ENCODE measurements at regions not wholly inside any gene's neighbourhood (a gene's known extent, or its start where the extent isn't known, plus 50 kb on each side); places are given as distances from the start of the nearest gene placed in this dataset.
"Not testable (repeated sequence)": the region's sequence is repeated elsewhere in the genome, so short reads cannot be mapped to it uniquely, and the experiment has no call there.

- H3K4me3 ChIP-seq (ENCODE audit: low read length) = no peak overlapping the region
- peak; percentile 58 for TF ChIP-seq CTCF (conservative IDR thresholded peaks at IDR 0.05; ENCODE audit: low read depth, low read length)
- no peak for DNase-seq (ENCODE audit: low read depth)
Measured at GRCh38 chr21:23936224-23936623, 1671.1 kb downstream of the MRPL39 start.

GRCh38 chr21:23930565-23930964, 1676.7 kb downstream of the MRPL39 start:
- no peak for DNase-seq (ENCODE audit: low read depth)
- no peak for TF ChIP-seq CTCF (conservative IDR thresholded peaks at IDR 0.05; ENCODE audit: low read depth, low read length)
- no peak overlapping the region for H3K4me3 ChIP-seq (ENCODE audit: low read length)

DNA sequence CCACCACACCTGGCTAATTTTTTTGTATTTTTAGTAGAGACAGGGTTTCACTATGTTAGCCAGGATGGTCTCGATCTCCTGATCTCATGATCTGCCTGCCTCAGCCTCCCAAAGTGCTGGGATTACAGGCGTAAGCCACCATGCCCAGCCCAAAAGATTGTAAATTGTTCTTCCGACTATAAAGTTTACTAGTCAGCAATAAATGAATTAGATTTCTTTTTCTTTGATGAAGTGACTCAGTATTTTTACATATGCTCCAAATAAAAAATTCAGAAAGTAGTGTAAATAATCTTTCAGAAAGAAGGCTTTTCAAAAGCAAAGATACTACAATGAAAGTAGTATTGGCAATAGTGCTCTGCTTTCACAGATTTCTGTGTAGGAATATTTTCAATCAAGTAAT, 1680.9 kb downstream of the MRPL39 start:
- DNase-seq (ENCODE audit: low read depth) = not testable (repeated sequence)

DNA sequence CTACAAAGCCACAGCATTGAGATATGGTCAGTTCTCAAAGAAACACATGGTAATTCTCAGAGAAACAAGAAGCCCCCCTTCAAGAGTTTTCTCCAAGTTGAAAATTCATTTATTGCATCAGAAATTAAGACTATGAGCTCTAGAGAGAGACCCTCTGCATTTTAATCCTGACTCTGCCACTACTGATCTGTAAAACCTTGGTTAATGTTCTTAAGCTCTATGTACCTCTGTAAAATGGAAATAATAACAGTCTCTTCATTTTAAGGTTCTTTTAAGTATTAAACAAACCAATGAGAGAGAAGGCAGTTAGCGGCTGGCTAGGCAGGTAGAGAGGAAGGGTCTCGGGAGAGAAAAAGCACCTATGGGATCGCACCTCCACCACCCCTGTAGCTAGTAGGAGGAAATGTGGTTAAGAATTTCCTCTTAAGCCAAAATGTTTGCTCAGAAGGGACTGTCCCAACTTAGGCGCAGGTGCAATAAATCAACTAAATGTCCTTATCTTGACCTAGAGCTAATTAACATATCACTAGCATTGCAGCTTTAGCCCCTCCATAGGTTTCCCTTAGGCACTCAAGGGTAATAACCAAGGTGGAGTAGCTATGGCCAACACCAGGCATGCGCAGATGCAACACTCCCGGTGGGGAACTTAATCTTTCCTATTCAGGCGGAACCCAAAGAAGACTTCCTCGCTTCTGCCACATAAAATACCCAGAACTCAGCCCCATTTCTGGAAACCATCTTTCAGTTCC, 1685.4 kb downstream of the MRPL39 start:
- no peak for DNase-seq (ENCODE audit: low read depth)
- no peak overlapping the region for H3K4me3 ChIP-seq (ENCODE audit: low read length)

More for the DNA sequence above, 1680.9 kb downstream of the MRPL39 start:
- H3K4me3 ChIP-seq (ENCODE audit: low read length) = not testable (repeated sequence)

GRCh38 chr21:23900727-23901126, 1706.6 kb downstream of the MRPL39 start:
- no peak overlapping the region for H3K4me3 ChIP-seq (ENCODE audit: low read length)
- no peak for TF ChIP-seq CTCF (conservative IDR thresholded peaks at IDR 0.05; ENCODE audit: low read depth, low read length)
- no peak for DNase-seq (ENCODE audit: low read depth)

More for the DNA sequence above, 1685.4 kb downstream of the MRPL39 start:
- no peak for TF ChIP-seq CTCF (conservative IDR thresholded peaks at IDR 0.05; ENCODE audit: low read depth, low read length)

GRCh38 chr21:23899561-23899960, 1707.7 kb downstream of the MRPL39 start:
- no peak for TF ChIP-seq CTCF (conservative IDR thresholded peaks at IDR 0.05; ENCODE audit: low read depth, low read length)
- no peak overlapping the region for H3K4me3 ChIP-seq (ENCODE audit: low read length)
- no peak for DNase-seq (ENCODE audit: low read depth)

- no peak for TF ChIP-seq CTCF (conservative IDR thresholded peaks at IDR 0.05; ENCODE audit: low read depth, low read length)
- no peak for DNase-seq (ENCODE audit: low read depth)
- H3K4me3 ChIP-seq (ENCODE audit: low read length) = no peak overlapping the region
Measured at GRCh38 chr21:23890652-23891051, 1716.6 kb downstream of the MRPL39 start.

Data from retinal pigment epithelial cell (primary cell).